ENCODE measurements at regions not wholly inside any gene's neighbourhood (a gene's known extent, or its start where the extent isn't known, plus 50 kb on each side); places are given as distances from the start of the nearest gene placed in this dataset.

GRCh38 chr6:169977434-169978265 is 226.2 kb downstream of the ERMARD start:
- Histone ChIP-seq H3K9ac (no peak overlapping the region), H3K27ac (no peak overlapping the region), H3K27me3 (replicated peaks; ENCODE audit: insufficient read depth) (no peaks in the 10 kb centered on the region; the same call in 1 of the 2 replicates), H3K4me2 (ENCODE audit: unreplicated experiment) (no peak overlapping the region), H3K4me3 (no peak overlapping the region), H3K9me3 (ENCODE audit: low read depth) (no peaks in the 10 kb centered on the region), H4K20me1 (ENCODE audit: insufficient read depth) (no peaks in the 10 kb centered on the region), H2AFZ (no peak overlapping the region), H3K79me2 (ENCODE audit: insufficient read depth) (no peaks in the 10 kb centered on the region), H3K4me1 (ENCODE audit: insufficient read depth) (no peaks in the 10 kb centered on the region), H3K9me2 (ENCODE audit: insufficient read depth) (no peaks in the 10 kb centered on the region), H3K36me3 (ENCODE audit: low read depth) (no peaks in the 10 kb centered on the region), H3F3A (ENCODE audit: insufficient read depth) (no peaks in the 10 kb centered on the region)
- no peak for DNase-seq
- TF ChIP-seq EZH2 (IDR thresholded peaks at IDR 0.05; ENCODE audit: insufficient read depth, poor library complexity, severe bottlenecking) (no peak), EZH2phosphoT487 (IDR thresholded peaks at IDR 0.05; ENCODE audit: insufficient read depth, low read depth) (no peak)
- 78 to 80% methylated on average over 27 to 28 of the region's 28 CpGs for WGBS, 2 experiments (ENCODE audit: low coverage in 1 of 2, low lambda C conversion rate in 2 of 2, missing lambda C conversion rate in 2 of 2)
- in situ Hi-C loops (cut with MboI): no loop called here

GRCh38 chr6:169976301-169977081 is 225.1 kb downstream of the ERMARD start:
- peak; percentile 15 for DNase-seq
- Histone ChIP-seq H3K9ac (no peak overlapping the region), H3F3A (ENCODE audit: insufficient read depth) (no peaks in the 10 kb centered on the region)

GRCh38 chr6:169975701-169976100 is 224.3 kb downstream of the ERMARD start:
- no peaks in the 10 kb centered on the region; the same call in 1 of the 2 replicates for H3K27me3 ChIP-seq (replicated peaks; ENCODE audit: insufficient read depth)
- no peak overlapping the region for H3K27ac ChIP-seq
- TF ChIP-seq EZH2phosphoT487 (IDR thresholded peaks at IDR 0.05; ENCODE audit: insufficient read depth, low read depth) (no peak), EZH2 (IDR thresholded peaks at IDR 0.05; ENCODE audit: insufficient read depth, poor library complexity, severe bottlenecking) (no peak)
- WGBS, 2 experiments (ENCODE audit: low coverage in 1 of 2, low lambda C conversion rate in 2 of 2, missing lambda C conversion rate in 2 of 2): 72 to 75% methylated on average over 10 of the region's 10 CpGs
- no peaks in the 10 kb centered on the region for H3K9me3 ChIP-seq (ENCODE audit: low read depth)
- H3K4me3 ChIP-seq: no peak overlapping the region
- no peak for DNase-seq
- no peak overlapping the region for H3K4me2 ChIP-seq (ENCODE audit: unreplicated experiment)
- no peaks in the 10 kb centered on the region for H3K79me2 ChIP-seq (ENCODE audit: insufficient read depth)
- no peaks in the 10 kb centered on the region for H3K9me2 ChIP-seq (ENCODE audit: insufficient read depth)
- H3K4me1 ChIP-seq (ENCODE audit: insufficient read depth): no peaks in the 10 kb centered on the region
- in situ Hi-C loops (cut with MboI): no loop called here
- no peaks in the 10 kb centered on the region for H4K20me1 ChIP-seq (ENCODE audit: insufficient read depth)
- H2AFZ ChIP-seq: no peak overlapping the region
- no peaks in the 10 kb centered on the region for H3F3A ChIP-seq (ENCODE audit: insufficient read depth)
- no peaks in the 10 kb centered on the region for H3K36me3 ChIP-seq (ENCODE audit: low read depth)
- no peak overlapping the region for H3K9ac ChIP-seq

More at GRCh38 chr6:169976301-169977081, 225.1 kb downstream of the ERMARD start:
- no peaks in the 10 kb centered on the region for H3K9me3 ChIP-seq (ENCODE audit: low read depth)
- H3K4me2 ChIP-seq (ENCODE audit: unreplicated experiment): no peak overlapping the region
- in situ Hi-C loops (cut with MboI): no loop called here
- no peaks in the 10 kb centered on the region; the same call in 1 of the 2 replicates for H3K27me3 ChIP-seq (replicated peaks; ENCODE audit: insufficient read depth)
- no peaks in the 10 kb centered on the region for H3K4me1 ChIP-seq (ENCODE audit: insufficient read depth)
- WGBS, 2 experiments (ENCODE audit: low coverage in 1 of 2, low lambda C conversion rate in 2 of 2, missing lambda C conversion rate in 2 of 2): 79 to 81% methylated on average over 27 to 31 of the region's 31 CpGs
- H3K36me3 ChIP-seq (ENCODE audit: low read depth): no peaks in the 10 kb centered on the region
- H4K20me1 ChIP-seq (ENCODE audit: insufficient read depth): no peaks in the 10 kb centered on the region
- no peaks in the 10 kb centered on the region for H3K9me2 ChIP-seq (ENCODE audit: insufficient read depth)
- H3K27ac ChIP-seq: no peak overlapping the region
- H3K4me3 ChIP-seq: no peak overlapping the region
- no peaks in the 10 kb centered on the region for H3K79me2 ChIP-seq (ENCODE audit: insufficient read depth)
- TF ChIP-seq EZH2phosphoT487 (IDR thresholded peaks at IDR 0.05; ENCODE audit: insufficient read depth, low read depth) (no peak), EZH2 (IDR thresholded peaks at IDR 0.05; ENCODE audit: insufficient read depth, poor library complexity, severe bottlenecking) (no peak)
- H2AFZ ChIP-seq: no peak overlapping the region

GRCh38 chr6:169975286-169975685 is 223.9 kb downstream of the ERMARD start:
- 70 to 76% methylated on average over 12 to 13 of the region's 14 CpGs for WGBS, 2 experiments (ENCODE audit: low coverage in 1 of 2, low lambda C conversion rate in 2 of 2, missing lambda C conversion rate in 2 of 2)
- TF ChIP-seq EZH2phosphoT487 (IDR thresholded peaks at IDR 0.05; ENCODE audit: insufficient read depth, low read depth): no peak
- no peak for TF ChIP-seq EZH2 (IDR thresholded peaks at IDR 0.05; ENCODE audit: insufficient read depth, poor library complexity, severe bottlenecking)
- Histone ChIP-seq H3K9me2 (ENCODE audit: insufficient read depth) (no peaks in the 10 kb centered on the region), H3K4me2 (ENCODE audit: unreplicated experiment) (no peak overlapping the region), H3K27ac (no peak overlapping the region), H3F3A (ENCODE audit: insufficient read depth) (no peaks in the 10 kb centered on the region), H3K4me1 (ENCODE audit: insufficient read depth) (no peaks in the 10 kb centered on the region), H2AFZ (no peak overlapping the region), H3K4me3 (no peak overlapping the region), H3K9ac (no peak overlapping the region), H3K27me3 (replicated peaks; ENCODE audit: insufficient read depth) (no peaks in the 10 kb centered on the region; the same call in 1 of the 2 replicates), H3K79me2 (ENCODE audit: insufficient read depth) (no peaks in the 10 kb centered on the region), H3K36me3 (ENCODE audit: low read depth) (no peaks in the 10 kb centered on the region), H3K9me3 (ENCODE audit: low read depth) (no peaks in the 10 kb centered on the region), H4K20me1 (ENCODE audit: insufficient read depth) (no peaks in the 10 kb centered on the region)
- no peak for DNase-seq
- in situ Hi-C loops (cut with MboI): no loop called here
